NCI-H226 (cell line): ENCODE measurements at regions not wholly inside any gene's neighbourhood (a gene's known extent, or its start where the extent isn't known, plus 50 kb on each side); places are given as distances from the start of the nearest gene placed in this dataset.

Experiments
- DNase-seq: peaks from one replicate; pipeline ENCODE4 v3.0.0-alpha.2; 2015

DNA sequence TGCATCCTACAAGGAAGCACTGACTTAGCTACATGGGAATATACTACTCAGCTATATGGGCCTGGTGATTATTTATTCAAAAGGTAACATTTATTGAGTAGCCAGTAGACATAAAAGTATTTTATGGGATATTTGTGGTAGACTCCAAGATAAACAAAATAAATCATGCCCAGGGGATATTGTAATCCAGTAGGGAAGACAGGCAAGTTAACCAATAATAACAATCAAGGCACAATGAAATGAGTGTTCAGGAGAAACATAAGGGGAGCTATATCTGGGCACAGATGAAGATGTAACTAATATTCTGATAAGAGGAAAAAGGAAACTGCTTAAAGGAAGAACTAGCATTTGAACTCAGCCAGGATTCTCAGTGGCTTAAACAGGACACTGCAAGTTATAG is 161.4 kb upstream of the MTNR1B start:
- no peak for DNase-seq

DNA sequence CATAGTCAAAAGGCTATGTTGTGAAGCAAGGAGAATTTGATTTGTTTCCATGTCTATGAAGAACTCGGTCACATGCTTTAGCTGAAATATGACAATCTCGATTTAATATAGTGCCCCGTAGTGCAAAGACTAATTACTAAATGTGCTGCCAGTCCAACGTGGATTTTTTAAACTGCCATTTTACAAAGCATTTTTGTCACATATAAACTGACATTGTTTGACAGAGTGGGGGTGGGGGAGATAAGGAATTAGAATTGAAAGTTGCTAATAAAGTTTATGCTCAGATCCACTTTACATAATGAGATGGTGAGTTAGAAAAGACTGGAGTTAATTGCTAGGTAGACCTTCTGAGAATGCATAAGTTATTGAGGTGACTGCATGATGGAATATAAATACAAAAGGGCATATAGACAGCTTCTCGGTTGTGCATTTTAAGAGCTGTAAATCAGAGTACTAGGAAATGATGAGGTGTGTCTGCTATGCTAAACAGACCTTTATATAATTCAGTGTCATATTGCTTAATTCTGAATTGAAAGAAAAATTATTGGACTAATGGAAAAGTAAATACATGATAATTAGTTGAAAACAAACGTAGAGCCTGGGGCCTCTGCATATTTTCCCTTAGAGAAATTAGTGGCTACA is 158.9 kb upstream of the MTNR1B start:
- no peak for DNase-seq

DNA sequence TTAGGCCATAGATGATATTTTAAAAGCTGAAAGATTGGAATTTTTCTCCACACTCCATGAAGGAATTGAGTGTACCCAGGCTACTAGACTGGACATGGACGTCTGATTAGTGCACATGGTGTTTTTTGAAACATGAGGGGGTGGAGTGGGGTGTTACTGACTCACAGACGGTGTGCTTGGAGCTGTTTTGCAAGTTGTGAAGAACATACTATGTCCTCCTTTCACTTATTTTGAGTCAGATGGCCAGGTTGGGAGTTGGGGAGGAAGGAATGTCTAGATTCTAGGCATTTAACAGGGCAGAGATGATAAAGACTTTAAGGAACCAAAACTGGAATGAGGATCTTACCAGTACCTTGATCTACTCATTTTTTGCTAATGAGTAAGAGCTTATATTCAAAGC is 158.1 kb upstream of the MTNR1B start:
- DNase-seq, result peak; percentile 14

DNA sequence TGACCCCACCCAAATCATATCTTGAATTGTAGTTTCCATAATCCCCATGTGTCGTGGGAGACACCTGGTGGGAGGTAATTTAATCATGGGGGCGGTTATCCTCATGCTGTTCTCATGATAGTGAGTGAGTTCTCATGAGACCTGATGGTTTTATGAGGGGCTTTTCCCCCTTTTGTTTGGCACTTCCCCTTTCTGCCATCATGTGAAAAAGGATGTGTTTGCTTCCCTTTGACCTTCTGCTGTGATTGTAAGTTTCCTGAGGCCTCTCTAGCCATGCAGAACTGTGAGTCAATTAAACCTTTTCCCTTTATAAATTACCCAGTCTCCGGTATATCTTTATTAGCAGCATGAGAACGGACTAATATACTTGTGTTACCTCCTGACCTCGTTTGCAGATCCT is 156.6 kb upstream of the MTNR1B start:
- no peak for DNase-seq

DNA sequence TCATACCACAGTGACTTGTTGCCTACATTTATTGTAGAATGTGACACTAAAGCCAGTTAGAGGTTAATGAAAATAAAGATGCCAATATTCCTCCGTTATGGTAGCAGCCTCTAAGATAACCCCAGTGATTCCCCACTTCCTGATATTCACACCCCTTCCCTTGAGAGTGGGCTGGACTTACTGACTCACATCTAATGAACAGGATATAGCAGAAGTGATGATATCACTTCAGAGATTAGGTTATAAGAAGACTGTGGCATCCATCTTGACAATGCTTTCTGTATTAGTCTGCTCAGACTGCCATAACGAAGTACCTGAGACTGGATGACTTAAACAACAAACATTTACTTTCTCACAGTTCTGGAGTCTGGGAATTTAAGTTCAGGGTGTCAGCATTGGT is 149.6 kb upstream of the MTNR1B start:
- no peak for DNase-seq

DNA sequence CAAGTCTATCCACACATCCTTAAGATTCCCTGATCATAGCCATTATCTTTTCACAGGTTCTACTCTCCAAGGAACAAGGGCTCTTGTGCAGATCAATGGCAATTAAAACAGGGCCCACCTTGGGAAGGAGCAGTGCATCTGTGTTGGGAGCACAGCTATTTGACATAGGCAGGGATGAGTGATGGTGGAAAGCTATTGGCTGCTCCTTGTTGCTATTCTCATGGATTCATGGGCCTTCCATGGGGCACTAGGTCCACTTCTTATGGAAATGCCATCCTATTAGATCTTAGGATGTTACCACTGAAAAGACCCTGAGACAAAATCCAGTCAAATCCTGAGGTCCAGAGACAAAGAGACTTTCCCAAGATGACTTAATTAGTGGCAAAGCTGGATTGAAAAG is 148.6 kb upstream of the MTNR1B start:
- no peak for DNase-seq

DNA sequence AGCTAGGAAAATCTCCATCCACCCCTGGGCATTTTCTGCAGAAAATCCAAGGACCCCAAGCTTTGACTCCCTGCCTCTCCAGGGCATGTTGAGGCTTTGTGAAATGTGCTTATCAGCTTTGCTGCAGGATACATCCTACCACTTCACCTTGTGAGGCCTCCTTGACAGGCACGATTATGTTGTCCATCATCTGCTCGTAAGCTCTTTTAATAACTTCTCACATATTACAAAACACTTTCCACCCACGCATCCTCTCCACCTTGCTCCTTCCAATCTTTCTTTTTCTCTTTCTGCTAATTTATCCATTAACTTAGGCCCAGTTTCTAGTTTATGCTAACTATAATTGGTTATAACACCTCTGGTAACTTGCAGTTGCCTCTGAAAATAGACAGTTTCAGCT is 147.0 kb upstream of the MTNR1B start:
- no peak for DNase-seq

DNA sequence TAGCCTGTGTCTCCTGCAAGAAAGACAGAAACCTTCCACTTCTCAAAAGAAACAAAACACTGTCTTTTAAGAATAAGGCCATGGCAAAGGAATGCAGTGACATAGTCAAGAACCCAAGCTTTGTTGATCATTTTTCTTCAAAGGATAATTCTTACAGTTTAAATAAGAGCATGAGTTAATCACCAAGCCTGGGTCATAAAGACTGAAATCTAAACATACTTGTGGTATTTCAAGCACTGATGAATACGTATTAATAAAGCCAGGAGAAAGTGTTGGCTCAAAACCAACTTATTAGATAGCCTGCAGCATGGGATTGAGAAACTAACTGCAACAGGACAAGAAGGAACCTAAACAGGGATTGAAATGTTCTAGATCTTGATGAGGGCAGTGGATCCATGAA is 143.3 kb upstream of the MTNR1B start:
- DNase-seq, result no peak

DNA sequence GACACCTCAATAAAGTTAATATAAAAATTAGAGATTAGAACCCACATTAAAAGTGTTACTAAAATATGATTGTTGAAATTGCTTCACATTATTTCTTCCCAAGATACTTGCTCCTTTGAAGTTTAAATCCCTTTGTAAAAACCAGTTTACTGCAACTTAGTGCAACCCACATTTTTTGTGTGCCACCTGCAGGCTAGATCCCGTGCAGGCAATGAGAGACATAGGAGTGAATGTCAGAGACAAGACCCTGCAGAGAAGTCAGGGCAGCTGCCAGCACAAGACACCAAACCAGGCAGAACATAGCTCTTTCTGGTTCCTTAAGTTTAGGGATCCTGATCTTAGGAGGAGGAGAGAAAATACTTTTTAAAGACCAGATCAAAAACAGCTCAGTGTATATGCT is 142.8 kb upstream of the MTNR1B start:
- DNase-seq, result no peak

DNA sequence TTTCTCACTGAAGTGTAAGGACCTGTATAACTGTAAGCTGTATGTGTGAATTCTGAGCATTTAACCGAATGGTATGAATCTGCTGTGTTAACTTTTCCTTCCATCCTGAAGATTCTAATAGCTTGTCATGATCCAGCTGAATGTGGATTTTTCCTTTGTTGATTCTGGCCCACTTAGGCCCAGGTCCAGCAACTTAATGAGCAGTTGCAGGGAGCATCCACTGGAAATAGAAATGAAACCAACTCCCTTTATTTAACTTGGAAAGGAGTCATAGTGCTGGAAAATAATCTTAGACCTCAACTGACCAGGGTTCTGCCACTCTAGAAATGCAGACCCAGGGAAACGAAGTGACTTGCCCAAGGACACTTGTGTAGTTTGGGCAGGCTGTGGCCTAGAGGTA is 142.3 kb upstream of the MTNR1B start:
- no peak for DNase-seq

DNA sequence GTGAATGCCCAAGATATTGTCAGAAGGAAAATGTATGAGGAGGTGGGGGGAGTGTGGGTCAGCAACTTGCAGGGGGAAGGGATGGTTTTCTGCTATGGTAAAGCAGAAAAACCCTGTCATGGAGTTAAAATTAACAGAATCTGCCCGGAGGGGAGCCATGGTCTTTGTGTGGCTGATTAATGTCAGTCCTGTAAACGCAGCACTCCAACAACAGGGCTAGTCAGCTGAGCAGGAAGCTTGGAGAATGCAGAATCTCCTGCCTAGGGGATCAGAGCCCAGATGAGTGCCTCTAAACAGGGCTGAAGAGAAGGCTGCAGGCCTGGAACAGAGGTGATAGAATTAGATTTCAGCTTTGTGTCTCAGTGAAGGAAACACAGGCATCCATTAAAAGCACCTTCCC is 140.9 kb upstream of the MTNR1B start:
- no peak for DNase-seq

DNA sequence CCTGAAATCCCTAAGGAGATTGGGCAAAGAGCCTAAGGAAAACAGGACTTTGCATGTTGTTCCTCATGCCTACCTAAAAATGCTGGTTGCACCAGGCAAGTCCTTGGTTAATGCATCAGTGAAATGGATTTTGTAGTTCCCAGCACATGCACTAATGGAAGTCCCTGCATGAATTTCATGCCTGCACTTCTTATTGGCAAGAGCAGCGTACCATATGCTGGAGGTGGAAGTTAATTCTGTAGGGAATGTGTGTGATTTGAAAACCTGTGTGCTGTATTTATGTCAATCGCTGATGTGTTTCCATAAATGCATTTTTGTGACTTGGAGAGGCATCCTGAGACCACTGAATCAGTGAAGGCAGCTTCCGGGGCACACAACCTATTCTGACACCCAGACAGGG is 140.3 kb upstream of the MTNR1B start:
- no peak for DNase-seq

DNA sequence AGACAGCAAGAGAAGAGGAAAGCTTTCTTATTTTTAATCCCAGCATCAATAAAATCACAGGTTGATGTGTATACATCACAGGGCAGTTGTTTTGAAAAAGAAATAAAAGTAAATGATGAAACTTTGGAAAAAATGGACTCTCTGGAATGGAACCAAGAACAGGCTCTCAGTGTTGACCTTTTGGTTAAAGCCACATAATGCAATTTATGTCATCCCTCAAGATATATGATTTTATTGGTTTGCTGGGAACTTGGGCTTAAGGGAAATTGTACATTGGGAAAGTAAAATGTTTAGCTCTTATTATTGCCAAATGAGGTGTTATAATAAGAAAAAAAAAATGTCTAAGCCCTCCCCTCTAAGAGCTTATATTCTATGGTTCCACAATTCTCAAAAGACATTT is 139.8 kb upstream of the MTNR1B start:
- no peak for DNase-seq

DNA sequence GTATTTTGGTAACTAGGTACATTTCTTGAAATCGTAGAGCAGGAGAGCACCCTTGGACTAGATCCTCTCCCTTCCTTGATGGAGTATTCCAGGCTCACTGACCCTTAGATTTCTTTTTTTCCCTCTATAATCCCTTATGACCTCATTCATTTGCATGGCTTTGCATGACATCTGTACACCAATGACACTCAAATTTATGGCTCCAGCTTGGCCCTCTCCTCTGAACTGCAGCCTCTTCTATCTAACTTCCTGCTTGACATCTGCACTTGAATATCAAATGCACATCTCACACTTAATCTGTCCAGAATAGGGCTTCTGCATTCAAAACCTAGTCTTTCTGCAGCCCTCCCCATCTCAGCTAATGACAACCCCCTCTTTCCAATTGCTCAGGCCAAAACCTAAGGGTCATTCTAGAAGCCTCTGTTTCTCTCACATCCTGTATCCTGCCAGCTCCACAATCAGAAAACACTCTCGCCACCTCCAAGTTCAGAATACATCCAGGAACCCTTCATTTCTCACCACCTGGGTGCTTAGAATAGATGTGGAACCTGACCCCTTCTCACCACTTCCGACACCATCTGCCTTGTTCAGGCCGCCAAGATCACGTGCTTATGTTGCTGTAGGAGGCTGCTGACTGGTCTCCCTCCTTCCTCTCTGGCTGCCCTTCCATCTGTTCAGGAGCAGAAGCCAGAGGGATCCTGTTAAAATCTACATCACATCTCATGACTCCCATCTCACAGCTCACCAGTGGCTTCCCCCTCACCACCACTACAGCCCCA is 138.9 kb upstream of the MTNR1B start:
- DNase-seq, result no peak

DNA sequence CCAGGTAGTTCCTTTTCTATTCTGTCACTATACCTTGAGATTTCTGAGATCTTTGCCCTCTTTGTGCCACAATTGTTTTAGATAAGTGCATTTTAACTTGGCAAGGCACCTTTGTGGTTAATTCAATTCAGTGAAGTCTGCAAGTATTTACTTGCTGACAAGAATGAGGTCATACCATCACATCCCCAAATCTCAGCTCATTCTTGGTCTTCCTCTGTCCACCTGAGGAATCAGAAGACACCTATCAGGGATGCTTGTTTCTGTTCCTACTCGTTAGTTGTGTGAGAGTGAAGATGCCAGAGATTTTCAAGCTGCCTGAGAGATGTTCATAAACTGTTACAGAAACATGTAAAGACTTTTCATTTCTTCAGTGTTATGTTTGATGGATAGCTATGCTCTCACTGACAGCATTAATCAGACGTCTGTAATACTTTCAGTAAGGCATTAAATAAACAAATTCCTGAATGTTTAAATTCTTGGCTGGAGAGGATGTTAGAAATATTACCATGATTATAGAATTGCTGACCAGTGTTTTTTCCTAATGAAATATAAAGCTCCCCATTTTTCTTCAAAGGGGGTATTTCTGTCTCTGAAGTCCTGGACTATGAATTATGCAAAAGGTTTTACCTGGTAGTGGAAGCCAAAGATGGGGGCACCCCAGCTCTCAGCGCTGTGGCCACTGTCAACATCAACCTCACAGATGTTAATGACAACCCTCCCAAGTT is 135.0 kb upstream of the MTNR1B start:
- DNase-seq, result no peak

DNA sequence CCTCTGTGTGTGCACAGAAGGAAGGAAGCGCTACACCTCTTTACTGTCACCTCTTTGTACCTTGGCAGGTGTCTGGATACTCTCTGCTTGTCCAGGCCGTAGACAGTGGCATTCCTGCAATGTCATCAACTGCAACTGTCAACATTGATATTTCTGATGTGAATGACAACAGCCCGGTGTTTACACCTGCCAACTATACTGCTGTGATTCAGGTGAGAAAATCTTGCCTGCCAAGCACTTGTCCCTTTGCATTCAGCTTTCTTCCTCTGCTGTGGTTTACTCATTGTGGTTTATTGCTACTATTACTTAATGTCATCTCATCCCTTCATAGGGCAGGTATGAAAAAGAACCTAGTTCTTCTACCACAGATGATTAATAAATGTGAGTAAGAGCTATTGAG is 131.9 kb upstream of the MTNR1B start:
- DNase-seq, result no peak

DNA sequence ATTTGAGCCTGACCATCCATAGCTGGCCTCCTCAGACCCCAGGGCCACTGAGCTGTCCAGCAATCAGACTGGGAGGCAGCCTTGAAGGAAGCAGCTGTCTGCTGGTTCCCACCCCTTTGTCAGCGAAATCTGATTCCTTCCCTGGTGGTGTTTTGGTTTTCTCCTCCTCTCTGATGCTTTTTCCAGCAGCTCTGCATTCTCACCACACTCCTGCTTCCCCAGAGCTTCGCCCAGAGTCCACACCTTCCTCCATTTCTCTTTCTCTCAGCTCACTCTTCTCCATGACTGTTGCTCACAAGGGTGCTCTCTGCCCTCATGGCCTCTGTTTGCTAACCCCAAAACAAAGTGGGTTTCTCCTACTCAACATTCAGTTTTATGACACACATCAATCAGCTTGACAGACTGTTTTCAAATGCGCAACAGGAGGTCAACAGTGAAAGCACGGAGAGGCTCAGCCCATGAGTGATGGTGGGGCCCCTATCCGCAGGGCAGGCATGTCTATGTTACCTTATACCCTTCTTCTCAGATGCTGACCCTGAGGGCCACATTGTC is 130.6 kb upstream of the MTNR1B start:
- DNase-seq, result no peak

DNA sequence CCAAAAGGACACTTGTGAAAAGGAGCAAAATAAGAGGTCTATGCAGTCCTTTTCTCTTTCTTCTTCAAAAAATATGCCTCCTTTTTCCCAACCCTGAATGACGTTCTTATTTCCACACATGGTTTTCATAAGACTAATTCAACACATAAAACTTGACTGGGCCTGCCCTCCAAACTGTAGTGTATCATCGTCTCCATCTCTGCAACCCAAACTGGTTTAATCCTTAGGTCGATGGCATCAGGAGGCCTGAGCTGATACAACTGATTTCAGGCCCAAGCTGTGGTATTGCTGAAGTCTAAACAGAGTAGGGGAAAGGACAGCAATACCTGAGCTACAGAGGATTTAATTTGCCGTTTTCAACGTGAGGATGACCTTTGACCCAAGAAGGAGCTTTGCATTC is 130.0 kb upstream of the MTNR1B start:
- DNase-seq, result no peak

DNA sequence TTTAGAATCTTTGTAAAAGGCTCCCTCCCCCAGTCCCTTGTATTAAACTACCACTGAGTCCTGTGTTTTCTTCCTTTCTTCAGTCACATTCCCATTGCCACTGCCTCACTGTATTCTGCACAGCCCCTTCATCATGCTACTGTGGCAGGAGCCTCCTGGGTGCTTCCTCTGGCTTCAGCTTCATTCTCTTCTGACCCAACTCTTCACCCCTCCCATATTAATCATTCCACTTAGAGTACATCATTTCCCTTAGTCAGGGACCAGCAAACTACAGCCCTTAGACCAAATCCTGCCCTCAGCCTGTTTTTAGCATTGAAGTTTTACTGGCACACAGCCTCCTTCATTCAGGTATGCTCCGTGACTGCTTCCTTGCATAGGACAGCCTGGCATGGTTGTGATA is 127.7 kb upstream of the MTNR1B start:
- no peak for DNase-seq

DNA sequence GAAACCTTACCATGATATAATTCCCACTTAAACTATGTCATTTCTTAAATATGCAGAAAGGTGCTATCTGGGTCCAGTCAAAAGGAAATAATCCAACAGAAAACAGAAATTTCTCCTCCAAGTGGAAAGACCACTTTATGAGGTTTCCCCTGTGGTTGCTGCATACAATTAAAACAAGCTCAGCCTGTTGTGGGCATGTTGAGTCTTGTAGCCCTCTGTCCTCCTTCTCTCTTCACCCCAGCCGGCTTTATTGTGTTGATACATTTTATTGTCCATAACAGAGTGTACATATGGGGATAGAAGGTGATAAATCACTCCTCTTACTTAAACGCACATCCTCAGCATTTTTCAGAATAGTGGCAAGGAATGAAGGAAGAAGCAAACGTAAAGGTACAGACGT is 126.0 kb upstream of the MTNR1B start:
- DNase-seq, result no peak

DNA sequence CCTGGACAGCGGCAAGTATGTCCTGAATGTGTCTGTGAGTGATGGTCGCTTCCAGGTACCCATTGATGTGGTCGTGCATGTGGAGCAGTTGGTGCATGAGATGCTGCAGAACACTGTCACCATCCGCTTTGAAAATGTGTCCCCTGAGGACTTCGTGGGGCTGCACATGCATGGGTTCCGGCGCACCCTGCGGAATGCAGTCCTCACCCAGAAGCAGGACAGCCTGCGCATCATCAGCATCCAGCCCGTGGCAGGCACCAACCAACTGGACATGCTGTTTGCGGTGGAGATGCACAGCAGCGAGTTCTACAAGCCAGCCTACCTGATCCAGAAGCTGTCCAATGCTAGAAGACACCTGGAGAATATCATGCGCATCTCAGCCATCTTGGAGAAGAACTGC is 125.3 kb upstream of the MTNR1B start:
- DNase-seq, result no peak

DNA sequence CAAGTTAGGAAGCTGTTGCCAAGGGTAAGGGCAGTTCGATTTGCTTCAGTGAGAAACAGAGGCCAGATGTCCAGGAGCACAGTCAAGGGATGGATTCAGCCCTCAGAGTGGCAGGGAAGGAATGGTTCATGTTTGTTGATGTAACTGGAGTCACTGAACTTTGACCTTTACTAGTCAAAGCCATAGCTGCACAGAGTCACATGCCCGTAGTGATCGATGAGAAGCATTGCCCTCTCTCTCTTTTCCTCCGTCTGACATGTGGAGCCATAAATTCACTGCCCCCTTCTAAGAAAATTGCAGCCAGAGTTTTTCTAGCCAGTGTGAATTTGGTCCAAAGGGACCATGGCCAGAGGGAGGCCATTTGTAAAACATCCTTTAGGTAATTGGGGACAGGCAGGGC is 124.1 kb upstream of the MTNR1B start:
- DNase-seq, result no peak

DNA sequence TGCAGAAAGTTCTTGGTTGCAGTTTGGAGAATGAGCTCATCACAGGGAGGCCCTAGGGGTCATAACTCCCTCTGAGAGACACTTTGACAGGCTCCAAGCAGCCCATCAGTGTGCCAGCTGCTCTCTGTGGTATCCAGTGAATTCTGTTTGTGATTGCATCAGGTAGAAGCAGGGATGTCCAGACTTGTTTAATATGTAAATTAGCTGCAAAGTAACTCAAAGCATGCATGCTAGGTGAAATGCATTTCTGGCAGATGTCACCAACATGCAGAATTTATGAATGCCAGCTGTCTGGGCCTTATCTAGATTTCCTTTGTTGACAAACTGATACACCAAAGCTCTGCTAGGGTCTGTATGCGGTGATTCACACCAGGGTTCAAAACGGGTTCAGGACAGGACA is 123.6 kb upstream of the MTNR1B start:
- no peak for DNase-seq

DNA sequence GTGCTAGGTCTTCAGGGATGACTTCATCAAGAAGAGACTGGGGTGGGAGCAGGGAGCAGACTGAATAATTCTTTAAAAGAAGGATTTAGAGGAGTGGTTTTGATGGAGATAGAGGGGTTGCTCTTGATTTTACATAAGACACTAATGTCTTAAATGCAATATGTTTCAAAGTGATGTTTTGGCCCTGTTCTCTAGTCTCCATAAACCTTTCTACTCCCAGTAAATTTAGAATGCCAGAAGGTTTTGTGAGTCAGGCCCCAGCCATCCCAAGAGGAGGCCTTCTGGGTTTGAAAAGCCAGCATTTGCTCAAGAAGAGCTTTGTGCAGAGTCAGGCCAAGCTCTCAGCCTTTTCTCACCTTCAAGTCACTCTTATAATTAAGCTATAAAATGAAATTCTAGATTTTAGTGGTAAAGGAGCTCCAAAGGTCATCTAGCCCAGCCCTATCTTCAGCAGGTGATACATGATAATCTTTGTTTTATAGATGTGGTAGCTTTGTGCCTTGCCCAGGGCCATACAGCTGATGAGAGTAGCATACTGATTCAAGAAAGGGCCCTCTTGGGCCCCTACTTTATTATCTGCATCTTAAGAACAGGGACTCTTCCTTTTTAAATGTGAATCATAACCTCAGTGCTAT is 122.8 kb upstream of the MTNR1B start:
- no peak for DNase-seq
